ENCODE measurements at regions not wholly inside any gene's neighbourhood (a gene's known extent, or its start where the extent isn't known, plus 50 kb on each side); places are given as distances from the start of the nearest gene placed in this dataset.

DNA sequence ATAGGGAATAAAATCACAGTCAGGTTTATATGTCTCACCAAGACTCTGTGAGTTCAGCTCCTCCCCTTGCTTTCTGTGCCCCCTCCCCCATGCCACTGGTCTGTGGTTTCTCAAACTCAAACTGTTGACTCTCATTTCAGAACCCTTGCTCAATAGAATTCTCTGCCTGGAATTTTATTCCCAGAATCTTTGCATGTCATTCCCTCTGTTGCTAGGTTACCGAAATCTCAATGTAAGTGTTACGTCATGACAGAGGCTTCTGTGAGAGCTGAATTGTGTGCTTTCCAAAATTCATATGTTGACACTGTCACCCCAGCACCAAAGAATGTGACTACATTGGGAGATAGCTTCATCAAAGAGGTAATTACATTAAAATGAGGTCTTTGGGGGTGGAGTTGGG is 1938.8 kb downstream of the TP53TG3F start:
- TF ChIP-seq, protein P1, sequence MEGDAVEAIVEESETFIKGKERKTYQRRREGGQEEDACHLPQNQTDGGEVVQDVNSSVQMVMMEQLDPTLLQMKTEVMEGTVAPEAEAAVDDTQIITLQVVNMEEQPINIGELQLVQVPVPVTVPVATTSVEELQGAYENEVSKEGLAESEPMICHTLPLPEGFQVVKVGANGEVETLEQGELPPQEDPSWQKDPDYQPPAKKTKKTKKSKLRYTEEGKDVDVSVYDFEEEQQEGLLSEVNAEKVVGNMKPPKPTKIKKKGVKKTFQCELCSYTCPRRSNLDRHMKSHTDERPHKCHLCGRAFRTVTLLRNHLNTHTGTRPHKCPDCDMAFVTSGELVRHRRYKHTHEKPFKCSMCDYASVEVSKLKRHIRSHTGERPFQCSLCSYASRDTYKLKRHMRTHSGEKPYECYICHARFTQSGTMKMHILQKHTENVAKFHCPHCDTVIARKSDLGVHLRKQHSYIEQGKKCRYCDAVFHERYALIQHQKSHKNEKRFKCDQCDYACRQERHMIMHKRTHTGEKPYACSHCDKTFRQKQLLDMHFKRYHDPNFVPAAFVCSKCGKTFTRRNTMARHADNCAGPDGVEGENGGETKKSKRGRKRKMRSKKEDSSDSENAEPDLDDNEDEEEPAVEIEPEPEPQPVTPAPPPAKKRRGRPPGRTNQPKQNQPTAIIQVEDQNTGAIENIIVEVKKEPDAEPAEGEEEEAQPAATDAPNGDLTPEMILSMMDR (IDR thresholded peaks at IDR 0.05): no peak
- no peak for TF ChIP-seq POLR2A (IDR thresholded peaks at IDR 0.05)
